ENCODE measurements at regions not wholly inside any gene's neighbourhood (a gene's known extent, or its start where the extent isn't known, plus 50 kb on each side); places are given as distances from the start of the nearest gene placed in this dataset.

DNA sequence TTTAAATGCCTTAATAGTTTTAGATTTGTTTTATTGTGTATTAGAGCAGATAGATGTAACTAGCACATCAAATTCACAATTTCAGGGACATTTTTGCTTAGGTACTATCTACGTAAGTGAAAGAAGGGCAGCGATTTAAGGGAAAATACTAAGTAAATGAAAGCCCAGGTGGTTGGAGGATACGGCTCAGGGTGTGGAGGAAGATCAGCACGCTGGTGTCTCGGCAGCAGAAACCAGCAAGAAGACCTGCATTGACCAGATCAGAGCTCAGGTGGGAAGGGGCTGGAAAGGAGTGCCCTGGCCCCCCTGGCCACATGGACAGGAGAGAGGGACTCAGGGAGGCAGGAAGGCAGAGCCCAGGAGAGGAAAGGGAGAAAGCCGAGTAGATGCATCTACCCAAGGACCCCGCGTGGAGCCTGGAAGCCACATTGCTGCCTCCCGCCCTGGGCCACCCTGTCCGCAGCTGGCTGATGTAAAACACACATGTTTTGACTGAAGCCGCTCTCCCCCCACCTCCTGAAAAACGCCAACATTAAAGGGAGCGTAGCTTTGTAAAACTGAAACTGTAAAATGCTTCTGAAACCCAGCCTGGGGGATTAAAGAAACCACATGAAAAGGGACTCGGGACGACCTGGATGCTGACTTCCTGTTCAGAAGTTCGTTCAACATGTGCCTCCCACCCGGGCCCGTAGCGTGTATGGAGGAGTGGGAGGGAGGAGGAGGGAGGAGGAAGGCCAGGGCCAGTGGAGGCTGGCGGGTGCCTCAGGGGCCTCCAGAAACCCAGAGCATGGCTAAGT lies 72.6 kb upstream of the TARDBP start:
- no peak overlapping the region for H3K4me3 ChIP-seq (ENCODE audit: low read length)
- no peak for TF ChIP-seq CTCF (IDR thresholded peaks at IDR 0.05; ENCODE audit: insufficient read depth, low read depth, low read length, missing control alignments)
- DNase-seq (ENCODE audit: low read depth): no peak

GRCh38 chr1:10940451-10940804 lies 72.0 kb upstream of the TARDBP start:
- TF ChIP-seq CTCF (IDR thresholded peaks at IDR 0.05; ENCODE audit: insufficient read depth, low read depth, low read length, missing control alignments): no peak
- no peak for DNase-seq (ENCODE audit: low read depth)
- no peak overlapping the region for H3K4me3 ChIP-seq (ENCODE audit: low read length)

GRCh38 chr1:10940838-10941237 lies 71.6 kb upstream of the TARDBP start:
- TF ChIP-seq CTCF (IDR thresholded peaks at IDR 0.05; ENCODE audit: insufficient read depth, low read depth, low read length, missing control alignments): no peak
- H3K4me3 ChIP-seq (ENCODE audit: low read length): no peak overlapping the region
- DNase-seq (ENCODE audit: low read depth): no peak

DNA sequence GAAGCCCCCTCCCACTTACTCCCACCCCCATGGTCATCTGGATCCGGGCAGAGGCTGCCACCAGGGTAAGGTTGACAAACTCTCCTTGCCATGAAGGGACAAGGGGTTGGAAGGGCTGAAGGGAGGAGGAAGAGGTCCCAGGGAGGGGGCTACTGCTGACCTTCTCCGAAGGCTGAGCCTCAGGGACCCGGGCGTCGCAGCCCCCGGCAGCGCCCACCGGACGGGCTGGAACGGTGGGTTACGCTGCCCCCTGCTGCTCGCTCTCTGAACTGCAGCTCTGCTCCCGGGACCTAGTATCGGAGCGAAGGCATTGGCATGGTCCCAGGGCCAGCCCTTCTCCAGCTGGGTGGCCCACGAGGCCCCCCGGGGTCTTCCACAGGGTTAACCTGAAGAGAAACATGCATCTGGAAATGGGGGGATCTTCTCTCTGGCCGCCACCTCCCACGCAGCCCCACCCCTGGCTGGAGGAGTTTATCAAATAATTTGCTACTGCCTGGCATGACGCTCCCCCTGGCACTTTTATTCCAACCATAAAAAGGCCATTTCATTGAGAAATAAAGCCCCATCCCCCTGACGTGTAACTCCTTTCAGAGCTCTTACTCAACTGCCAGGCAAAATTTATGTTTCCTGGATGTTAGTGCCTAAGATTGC lies 70.4 kb upstream of the TARDBP start:
- peak; percentile 94 for TF ChIP-seq CTCF (IDR thresholded peaks at IDR 0.05; ENCODE audit: insufficient read depth, low read depth, low read length, missing control alignments)
- no peak overlapping the region for H3K4me3 ChIP-seq (ENCODE audit: low read length)
- peak; percentile 22 for DNase-seq (ENCODE audit: low read depth)

- DNase-seq (ENCODE audit: low read depth): no peak
- no peak for TF ChIP-seq CTCF (IDR thresholded peaks at IDR 0.05; ENCODE audit: insufficient read depth, low read depth, low read length, missing control alignments)
- no peak overlapping the region for H3K4me3 ChIP-seq (ENCODE audit: low read length)
These were observed 69.9 kb upstream of the TARDBP start for GRCh38 chr1:10942542-10942912.

- no peak for DNase-seq (ENCODE audit: low read depth)
- no peak for TF ChIP-seq CTCF (IDR thresholded peaks at IDR 0.05; ENCODE audit: insufficient read depth, low read depth, low read length, missing control alignments)
- no peak overlapping the region for H3K4me3 ChIP-seq (ENCODE audit: low read length)
These were observed 69.4 kb upstream of the TARDBP start for GRCh38 chr1:10943041-10943440.

Measured in epithelial cell of esophagus (primary cell).